GM10266 (cell line): ENCODE measurements at regions not wholly inside any gene's neighbourhood (a gene's known extent, or its start where the extent isn't known, plus 50 kb on each side); places are given as distances from the start of the nearest gene placed in this dataset.

Experiments used
- DNase-seq: peaks from one replicate; pipeline ENCODE4 v3.0.0; 2012; ENCODE audit errors: extremely low spot score
- TF ChIP-seq, protein P1 (sequence below): IDR thresholded peaks from 2 replicates; pipeline ENCODE4 v1.5.1; 2012; ENCODE audit warnings: mild to moderate bottlenecking, low read depth; ENCODE audit not compliant: control insufficient read depth, insufficient read depth; ENCODE audit errors: missing control alignments

DNA sequence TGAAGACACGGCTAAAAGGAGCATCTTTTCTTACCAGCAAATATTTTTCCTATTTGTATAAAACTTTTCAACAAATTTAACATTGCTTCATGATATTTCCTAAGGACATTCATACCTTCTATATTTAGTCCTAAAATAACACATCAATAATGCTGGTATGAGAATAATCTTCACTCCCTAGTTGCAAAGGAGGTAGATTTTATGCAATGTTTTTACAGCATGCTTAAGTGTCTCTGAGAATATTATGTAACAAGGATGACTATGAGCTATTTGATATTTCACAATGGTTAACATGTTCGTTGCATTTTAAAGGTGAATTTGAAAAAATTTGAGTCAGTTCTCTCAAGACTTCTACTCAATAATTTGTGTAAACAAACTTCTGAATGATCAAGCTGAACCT is 506.7 kb downstream of the NUP35 start:
- DNase-seq = no peak
- TF ChIP-seq, protein P1, sequence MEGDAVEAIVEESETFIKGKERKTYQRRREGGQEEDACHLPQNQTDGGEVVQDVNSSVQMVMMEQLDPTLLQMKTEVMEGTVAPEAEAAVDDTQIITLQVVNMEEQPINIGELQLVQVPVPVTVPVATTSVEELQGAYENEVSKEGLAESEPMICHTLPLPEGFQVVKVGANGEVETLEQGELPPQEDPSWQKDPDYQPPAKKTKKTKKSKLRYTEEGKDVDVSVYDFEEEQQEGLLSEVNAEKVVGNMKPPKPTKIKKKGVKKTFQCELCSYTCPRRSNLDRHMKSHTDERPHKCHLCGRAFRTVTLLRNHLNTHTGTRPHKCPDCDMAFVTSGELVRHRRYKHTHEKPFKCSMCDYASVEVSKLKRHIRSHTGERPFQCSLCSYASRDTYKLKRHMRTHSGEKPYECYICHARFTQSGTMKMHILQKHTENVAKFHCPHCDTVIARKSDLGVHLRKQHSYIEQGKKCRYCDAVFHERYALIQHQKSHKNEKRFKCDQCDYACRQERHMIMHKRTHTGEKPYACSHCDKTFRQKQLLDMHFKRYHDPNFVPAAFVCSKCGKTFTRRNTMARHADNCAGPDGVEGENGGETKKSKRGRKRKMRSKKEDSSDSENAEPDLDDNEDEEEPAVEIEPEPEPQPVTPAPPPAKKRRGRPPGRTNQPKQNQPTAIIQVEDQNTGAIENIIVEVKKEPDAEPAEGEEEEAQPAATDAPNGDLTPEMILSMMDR = no peak

DNA sequence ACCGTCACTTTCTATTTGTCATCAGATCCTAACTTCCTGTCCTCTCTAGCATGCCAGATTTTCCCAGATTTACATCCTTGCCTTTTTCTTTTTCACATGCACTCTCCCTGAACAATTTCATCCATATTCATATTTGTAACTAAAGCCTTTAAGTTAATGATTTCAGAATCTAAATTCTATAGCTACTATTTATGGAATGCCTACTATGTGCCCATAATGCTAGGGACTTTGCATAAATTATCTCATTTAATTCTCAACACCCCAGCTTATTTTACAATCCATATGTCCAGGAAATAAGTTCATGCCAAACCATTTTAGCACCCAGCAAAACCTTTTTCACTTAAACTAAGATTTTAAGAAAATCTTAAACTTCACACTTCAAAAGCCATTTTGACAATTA is 531.9 kb downstream of the NUP35 start:
- DNase-seq = no peak
- TF ChIP-seq, protein P1 = no peak

DNA sequence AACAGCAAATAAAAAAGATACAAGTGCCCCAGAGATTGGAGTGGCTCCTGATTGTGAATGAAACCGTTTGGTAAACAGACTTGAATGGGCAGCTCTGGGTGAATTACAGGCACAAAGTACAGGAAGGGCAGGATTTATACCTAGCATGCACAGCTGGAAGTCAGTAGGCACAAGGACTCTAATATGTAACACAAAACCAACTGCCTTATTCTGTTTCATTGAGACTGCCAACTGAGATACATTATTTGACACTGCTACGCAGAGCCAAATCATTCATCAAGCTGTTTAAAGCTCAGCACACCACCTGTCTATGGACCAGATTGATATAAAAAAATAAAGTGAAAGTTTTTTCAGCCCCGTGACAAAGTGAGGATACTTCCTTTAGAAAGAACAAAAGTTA is 541.2 kb downstream of the NUP35 start:
- DNase-seq = no peak

DNA sequence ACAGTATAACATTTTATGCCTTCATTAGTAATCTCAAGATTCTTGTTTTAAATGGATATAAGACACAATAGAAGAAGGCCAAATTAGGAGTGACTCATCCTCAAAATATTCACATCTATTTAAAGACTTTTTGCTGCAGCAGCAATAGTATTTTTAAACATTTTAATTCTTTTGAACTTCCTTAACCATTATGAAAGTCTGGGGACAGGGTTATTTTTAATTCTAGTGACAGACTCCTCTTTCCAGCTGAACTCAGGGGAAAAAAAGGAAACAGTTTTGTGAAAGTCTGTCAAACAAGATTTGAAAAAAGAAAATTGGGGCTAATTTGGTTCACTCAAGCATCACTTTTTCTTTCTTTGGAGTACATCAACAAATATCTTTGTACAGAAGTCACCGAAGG is 541.8 kb downstream of the NUP35 start:
- TF ChIP-seq, protein P1 = no peak
- DNase-seq = no peak

More for the DNA sequence above, 541.2 kb downstream of the NUP35 start:
- TF ChIP-seq, protein P1 = no peak

DNA sequence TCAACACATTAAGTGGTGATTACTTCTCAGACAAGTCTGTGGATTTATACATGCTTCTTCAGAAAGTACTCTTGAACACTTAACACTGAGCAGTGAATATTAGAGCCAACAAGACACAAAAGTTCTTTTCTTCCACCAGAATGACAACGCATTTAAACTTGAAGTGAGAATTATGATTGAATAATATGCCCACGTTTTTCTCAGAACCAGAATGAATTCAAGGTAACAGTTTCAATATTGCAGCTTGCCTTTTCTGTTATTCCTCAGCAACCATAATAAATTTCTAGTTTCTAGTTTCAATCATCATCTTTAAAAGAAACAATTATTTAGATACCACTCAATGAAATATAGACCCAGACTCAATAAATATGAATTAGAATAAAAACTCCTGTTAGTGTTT is 547.0 kb downstream of the NUP35 start:
- no peak for DNase-seq
- TF ChIP-seq, protein P1 = no peak

DNA sequence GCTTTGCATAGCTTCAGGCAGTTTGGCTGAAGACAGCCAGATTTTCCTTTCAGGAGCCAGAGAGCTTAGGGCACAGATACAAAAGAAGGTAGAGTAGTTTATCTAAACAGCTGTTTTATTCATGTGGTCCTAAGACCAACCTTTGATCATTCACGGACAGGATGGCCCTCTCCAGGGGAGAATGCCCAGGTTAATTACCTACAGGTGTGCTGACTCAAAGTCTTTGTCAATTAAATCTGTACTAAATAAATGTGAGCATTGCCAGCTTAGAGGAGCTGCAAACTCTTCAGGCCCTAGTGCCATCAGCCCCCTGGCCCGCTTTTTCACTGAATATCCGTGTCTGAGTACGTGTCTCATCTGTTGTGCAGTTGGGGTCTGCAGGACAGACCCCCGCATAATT is 554.7 kb downstream of the NUP35 start:
- no peak for DNase-seq
- TF ChIP-seq, protein P1 = no peak

DNA sequence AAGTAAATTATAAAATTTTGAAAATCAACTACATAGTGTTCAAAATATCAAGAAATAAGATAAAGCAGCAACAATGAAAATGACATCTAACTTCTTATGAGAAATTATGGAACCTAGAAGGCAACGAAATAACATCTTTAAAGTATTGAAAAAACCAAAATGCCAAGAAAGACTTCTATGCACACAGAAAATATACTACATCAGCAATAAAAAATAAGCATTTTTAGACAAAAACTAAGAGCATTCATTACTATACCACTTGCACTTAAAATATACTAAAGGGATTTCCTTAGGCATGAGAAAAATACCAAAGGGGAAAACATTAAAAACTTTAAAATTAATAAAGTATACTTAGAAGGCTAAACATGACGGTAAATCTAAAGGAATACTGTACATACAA is 556.3 kb downstream of the NUP35 start:
- TF ChIP-seq, protein P1 = no peak

DNA sequence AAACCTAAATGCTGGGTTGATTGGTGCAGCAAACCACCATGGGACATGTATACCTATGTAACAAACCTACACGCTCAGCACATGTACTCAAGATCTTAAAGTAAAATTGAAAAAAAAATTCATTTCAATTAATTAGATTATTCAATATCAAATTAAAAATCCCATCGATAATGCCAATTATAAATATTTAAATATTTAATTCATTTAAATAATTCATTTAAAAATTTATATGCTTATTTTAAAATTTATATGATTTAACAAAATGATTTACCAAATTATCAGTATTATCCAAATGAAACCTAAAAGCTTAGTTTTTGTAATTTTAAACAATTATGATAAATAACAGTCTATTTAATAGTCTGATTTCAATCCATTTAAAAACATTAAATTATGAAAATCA is 560.4 kb downstream of the NUP35 start:
- DNase-seq = no peak
- TF ChIP-seq, protein P1 = no peak

More for the DNA sequence above, 556.3 kb downstream of the NUP35 start:
- DNase-seq = no peak
